ENCODE measurements at regions not wholly inside any gene's neighbourhood (a gene's known extent, or its start where the extent isn't known, plus 50 kb on each side); places are given as distances from the start of the nearest gene placed in this dataset.

DNA sequence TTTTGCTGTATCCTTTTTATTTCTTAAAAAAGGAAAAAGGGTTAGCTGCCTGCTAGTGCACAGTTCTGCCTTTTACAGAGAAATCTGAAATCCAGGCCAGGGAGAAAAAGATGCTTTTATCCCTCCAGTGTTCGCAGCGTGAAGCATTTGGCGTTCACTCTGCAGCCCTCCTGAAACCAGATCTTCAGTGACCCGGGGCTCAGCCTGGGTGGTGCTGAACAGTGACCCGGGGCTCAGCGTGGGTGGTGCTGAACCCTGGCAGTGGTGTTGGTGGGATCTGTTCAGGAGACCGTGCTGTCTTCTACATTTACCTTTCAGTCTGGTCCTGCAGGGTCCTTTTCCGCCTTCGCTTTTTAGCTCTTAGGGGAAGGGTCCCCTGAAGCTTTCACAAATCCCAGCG, 164.7 kb upstream of the KLF6 start:
- intact Hi-C loops (cut with micrococcal nuclease) = loop anchor here (1.0 to 10.0 kb wide), 4 partner anchors 23 to 183 kb away; no protein-coding TSS in a partner anchor

DNA sequence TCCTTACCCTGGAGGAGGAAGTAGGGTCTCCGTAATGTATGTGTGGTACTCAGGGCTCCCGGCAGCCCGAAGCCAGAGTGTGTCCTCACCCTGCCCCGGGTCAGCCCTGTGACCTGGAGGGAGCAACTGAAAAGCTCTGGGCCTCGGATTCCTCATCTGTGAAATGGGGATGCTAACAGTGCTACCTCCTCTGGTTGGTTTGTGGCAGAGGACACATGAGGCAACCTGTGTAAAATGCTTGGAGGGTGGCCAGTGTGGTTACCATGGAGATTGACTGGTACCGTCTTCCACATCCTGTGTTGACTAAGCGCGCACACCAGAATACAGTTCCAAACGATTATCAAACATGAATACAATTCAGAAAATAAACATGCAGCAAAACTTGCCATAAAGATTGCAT, 163.8 kb upstream of the KLF6 start:
- intact Hi-C loops (cut with micrococcal nuclease) = loop anchor here (1.0 to 10.0 kb wide), 4 partner anchors 23 to 183 kb away; no protein-coding TSS in a partner anchor

DNA sequence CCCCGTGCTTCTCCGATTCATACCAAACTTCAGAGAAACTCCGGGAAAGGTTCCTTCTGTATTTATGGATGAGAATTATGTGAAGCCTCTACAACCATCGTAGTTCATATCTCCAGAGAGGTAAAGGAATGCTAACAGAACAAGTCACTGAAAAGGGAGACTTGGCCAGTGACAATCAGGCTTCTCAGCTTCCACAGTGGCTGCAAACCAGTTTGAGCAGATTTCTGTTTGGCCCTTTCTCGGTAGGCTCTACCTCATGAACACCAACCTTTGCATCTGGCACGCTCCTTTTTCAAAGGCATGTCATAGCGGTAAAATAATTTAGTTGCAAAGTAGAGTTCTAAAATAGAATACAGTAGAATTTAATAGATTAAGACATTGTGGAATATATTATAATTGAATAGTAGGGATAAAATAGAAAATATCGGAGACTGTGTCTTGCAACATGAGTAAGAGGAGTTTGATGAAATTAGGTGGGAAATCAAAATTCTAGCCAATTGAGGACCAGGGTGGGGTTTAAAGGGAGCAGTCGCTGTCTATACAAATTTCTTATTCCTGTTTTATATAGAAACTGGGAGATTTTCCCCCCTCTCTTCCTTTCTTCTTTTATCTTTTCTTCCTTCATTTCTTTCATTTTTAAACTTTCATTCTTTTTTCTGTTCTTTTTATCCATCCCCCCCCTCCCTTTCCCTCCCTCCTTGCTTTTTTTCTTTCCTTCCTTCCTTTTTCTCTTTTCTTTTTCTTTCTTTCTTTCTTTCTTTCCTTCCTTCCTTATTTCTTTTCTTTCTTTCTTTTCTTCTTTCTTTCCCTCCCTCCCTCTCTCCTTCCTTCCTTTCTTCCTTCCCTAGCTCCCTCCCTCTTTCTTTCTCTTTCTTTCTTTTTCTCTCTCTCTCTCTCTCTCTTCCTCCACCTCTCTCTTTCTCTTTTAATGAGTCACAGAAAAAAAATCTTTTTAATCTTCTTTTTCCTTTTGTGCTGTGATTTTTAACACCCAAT, 161.5 kb upstream of the KLF6 start:
- intact Hi-C loops (cut with micrococcal nuclease) = loop anchor here (1.0 to 10.0 kb wide), 3 partner anchors 11 to 186 kb away; no protein-coding TSS in a partner anchor

DNA sequence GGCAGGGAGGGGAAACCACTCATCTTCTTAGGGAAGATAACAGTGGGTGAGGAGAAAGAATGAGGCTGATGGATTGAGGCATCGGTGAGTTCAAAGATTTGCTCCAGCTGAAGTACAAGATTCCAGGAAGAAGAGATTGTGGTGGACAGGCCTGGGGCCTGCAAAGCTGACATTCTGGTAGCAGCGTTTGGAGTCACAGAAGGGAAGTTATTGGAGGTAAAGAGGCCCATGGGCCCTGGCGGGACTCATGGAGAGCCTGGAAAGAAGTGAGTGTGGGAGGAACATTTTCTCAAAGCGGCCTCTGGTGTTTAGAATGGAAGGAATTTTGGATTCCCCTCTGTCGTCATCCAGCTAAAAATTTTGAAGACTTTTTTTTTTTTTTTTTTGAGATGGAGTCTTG, 160.0 kb upstream of the KLF6 start:
- intact Hi-C loops (cut with micrococcal nuclease) = loop anchor here (5.0 to 10.0 kb wide), 2 partner anchors 90 to 187 kb away; no protein-coding TSS in a partner anchor

DNA sequence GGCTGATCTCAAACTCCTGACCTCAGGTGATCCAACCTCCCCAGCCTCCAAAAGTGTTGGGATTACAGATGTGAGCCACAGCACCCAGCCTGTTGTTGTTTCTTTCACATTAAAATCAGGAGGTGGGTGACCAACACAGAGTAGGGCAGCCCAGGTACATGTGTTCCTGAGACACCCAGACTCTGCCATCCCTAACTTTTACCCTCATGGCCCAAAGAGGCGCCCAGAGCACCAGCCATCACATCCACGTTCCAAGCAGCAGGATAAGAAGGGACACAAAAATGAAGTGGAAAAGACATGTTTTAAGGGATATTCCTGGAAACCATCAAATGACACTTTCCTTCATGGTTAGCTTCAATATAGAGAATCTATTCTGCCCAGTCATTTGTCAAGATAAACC, 159.6 kb upstream of the KLF6 start:
- intact Hi-C loops (cut with micrococcal nuclease) = loop anchor here (10.0 kb wide), 1 partner anchor 90 kb away; no protein-coding TSS in a partner anchor

DNA sequence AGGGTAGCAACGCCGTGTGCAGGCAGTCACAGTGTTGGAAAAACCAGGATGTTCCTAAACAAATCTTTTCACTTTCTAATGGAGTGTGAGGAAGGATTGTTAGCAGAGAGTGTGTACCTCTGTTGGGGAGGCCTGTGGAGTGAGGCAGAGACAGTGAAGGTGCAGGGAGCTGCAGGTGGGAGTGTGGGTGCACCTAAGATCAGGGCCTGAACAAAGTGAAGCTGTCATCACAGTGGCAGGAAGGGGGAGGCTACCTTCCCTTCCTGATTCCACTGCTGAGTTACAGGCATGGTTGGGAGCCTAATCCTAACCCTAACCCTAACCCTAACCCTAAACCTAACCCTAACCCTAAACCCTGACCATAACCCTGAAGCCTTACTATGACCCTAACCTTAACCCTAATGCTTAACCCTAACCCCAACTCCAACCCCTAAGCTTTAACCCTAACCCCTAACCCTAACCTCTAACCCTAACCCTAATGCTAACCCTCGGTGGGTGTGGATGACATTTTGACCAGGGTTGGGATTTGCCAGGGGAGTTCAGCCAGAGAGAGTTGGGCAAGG, 158.8 kb upstream of the KLF6 start:
- intact Hi-C loops (cut with micrococcal nuclease) = loop anchor here (10.0 kb wide), 1 partner anchor 91 kb away; no protein-coding TSS in a partner anchor

DNA sequence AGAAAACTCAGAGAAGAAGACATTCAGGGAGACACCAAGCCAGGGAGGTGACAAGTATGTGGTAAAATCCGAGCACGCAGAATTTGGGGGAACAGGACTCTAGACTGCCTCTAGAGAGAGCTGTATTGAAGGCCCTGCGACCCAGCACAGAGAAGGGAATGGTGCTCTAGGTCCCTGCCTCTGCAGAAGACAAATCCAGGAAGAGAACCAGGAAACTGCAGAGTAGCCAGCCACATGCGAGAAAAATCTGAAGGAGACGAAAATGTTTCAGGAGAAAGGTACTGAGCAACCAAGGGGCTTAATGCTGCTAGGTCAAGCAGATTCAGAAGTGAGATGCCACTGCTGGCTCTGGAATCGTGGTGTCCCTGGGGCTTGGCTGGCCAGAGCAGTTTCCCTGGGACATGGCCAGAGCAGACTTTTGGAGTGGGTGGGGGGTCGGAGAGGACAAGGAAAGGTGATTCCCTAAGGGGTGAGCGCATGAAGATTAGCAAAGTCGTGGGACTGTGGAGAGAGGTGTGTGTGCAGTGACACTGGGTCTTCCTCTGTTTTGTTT, 158.0 kb upstream of the KLF6 start:
- intact Hi-C loops (cut with micrococcal nuclease) = loop anchor here (10.0 kb wide), 1 partner anchor 92 kb away; no protein-coding TSS in a partner anchor

DNA sequence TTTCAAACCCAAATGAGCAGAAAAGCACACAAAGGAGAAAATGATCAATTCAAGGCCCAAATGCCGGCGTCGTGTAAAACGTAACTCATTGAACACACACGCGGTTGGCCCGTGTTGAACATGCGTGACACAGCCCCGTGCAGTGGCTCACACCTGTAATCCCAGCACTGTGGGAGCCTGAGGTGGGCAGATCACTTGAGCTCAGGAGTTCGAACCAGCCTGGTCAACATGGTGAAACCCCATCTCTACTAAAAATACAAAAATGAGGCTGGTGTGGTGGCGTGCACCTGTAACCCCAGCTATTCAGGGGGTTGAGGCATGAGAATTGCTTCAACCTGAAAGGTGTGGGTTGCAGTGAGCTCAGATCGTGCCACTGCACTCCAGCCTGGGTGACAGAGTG, 156.7 kb upstream of the KLF6 start:
- intact Hi-C loops (cut with micrococcal nuclease) = loop anchor here (10.0 kb wide), 1 partner anchor 93 kb away; no protein-coding TSS in a partner anchor

DNA sequence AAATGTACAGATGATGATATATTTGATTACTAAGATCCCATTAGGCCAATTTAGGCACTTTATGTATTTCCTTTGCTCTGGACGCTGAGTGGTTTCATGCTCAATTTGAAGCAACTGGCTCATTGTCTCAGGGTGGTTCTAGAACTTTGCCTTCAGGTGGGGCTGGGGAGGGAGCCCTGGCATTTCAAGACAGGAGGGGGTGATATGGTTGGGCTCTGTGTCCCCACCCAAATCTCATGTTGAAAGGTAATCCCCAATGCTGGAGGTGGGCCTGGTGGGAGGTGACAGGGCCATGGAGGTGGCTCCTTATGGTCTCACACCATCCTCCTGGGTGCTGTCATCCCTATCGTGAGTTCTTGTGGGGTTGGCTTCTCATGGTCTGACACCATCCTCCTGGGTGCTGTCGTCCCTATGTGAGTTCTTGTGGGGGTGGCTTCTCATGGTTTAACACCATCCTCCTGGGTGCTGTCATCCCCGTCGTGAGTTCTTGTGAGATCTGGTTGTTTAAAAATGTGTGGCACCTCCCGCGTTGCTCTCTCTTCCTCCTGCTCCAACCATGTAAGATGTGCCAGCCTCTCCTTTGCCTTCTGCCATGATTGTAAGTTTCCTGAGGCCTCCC, 151.5 kb upstream of the KLF6 start:
- intact Hi-C loops (cut with micrococcal nuclease) = loop anchor here (5.0 kb wide), 1 partner anchor 44 kb away; no protein-coding TSS in a partner anchor

DNA sequence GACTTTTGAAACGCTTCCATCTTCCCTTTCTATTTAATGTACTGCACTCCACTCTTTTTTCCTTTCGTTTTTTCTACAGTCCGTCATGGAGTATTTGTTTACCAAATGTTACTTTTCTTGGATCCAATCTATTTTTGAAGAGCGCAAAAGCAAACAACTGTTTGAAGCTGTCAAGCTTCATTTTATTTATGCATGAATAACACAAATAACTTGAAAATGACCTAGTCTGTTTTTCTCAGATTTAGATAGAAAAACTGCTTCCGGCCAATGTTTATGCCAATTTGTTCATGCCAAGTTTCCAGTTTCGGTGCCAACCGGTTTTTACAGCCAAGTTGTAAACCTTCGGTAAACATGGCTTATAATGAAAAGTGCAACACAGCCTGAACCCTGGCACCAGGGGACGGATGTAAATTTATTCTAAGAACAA, 150.9 kb upstream of the KLF6 start:
- intact Hi-C loops (cut with micrococcal nuclease) = loop anchor here (1.0 to 5.0 kb wide), 4 partner anchors 10 to 153 kb away; no protein-coding TSS in a partner anchor

DNA sequence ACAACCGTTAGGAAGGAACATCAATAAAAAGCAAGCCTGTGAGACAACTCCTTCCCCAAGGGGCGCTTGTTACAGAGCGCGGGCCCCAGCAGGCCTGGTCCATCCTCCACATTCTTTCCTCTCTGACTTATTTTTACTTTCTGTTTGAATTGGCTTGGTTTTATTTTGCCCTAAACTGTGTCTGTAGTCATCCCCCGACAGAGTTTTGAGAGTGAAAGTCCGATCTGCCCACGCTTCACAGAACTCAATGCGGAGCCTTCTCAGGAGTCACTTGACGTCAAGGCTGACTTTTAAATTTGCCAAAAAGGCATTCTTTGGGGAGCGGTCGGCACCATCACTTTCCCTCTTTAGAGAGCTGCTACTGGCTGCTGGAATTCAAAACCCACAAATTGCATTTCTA, 150.1 kb upstream of the KLF6 start:
- intact Hi-C loops (cut with micrococcal nuclease) = loop anchor here (1.0 to 5.0 kb wide), 4 partner anchors 11 to 152 kb away; no protein-coding TSS in a partner anchor

DNA sequence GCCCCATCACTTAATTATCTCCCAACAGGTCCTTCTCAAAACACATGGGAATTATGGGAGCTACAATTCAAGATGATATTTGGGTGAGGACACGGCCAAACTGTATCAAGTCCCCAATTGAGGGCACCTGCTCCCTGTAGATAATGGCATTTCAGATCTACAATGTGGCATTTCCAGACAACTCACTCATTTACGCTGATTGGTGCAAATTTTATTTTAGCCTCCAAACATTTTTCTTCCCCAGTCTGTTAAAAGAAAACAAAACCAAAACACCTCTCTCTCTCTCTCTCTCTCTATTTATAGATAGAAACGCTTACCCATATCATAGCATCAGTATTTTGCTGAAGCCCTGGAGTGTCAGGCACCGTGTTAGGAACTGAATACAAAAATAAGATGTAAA, 148.7 kb upstream of the KLF6 start:
- intact Hi-C loops (cut with micrococcal nuclease) = loop anchor here (2.0 to 5.0 kb wide), 3 partner anchors 39 to 199 kb away; no protein-coding TSS in a partner anchor

DNA sequence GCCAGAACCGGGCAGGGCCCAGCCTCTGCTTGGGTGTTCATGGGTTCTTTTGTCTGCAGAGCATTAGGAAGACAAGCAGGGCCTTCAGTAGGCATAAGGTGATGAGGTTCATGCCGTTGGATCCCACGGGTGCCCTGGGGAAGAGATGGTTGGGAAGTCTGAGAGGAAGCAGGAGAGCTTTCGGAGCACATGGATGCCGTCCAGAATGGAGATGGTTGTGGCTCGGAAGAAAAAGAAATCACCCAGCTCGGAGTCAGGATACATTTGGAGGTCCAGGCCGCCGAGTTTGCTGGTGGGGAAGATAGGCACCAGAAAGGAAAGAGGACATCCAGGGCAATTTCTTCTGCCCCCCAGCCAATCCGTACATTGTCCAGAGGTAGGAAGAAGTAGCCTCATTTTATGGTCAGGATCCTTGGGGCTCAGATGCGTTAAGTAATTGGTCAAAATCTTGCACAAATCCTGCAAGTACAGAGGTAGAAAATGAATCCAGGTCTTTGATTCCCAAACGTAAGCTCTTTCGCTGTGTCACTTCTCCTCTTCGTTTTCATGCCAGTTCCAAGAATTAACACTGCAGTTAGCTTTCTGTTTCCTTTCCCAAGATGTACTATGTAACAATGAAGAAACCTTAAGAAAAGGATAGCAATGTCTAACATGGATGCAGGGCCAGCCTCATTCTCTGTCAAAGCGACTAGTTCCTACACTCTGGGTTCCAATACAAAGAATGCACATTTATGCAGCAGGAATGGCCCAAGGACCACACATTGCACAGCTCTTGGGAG, 147.8 kb upstream of the KLF6 start:
- intact Hi-C loops (cut with micrococcal nuclease) = loop anchor here (5.0 kb wide), 1 partner anchor 200 kb away; no protein-coding TSS in a partner anchor

DNA sequence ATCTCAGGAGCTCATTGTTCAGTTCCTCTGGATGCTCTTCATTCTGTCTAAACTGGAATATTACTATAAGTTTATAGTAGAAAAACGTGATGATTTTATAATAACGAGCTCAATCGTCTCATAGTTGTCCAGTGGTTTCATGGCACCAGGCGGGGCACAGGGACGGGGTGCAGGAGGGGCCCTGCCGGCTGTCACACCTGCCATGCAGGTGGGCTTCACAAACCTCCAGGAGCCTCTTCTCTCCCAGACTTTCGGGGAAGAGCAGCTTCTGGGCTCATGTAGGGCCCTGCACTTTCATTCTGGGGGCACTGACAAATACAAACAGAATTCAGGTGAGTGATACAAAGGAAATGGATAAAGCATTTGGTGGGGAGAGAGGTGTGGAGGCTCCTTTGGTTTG, 146.9 kb upstream of the KLF6 start:
- intact Hi-C loops (cut with micrococcal nuclease) = loop anchor here (5.0 kb wide), 1 partner anchor 200 kb away; no protein-coding TSS in a partner anchor

DNA sequence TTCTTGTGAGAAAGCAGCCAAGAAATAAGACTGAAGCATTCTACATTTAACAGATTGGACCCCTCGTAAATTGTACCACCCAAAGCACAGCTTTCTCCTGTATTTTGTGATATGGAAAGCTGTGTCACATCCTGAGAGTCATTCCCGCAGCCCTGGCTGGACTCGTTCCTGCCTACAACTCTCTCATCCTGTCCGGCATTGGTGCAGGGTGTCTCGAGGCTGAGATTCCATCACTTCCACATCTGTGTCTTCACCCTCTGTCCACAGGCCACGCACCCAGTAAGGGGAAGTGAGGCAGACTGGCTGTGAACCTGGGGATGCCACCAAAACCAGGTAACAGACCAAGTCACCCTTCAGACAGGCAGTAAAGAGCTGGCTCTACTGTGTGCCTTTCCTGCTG, 146.2 kb upstream of the KLF6 start:
- intact Hi-C loops (cut with micrococcal nuclease) = loop anchor here (5.0 kb wide), 1 partner anchor 201 kb away; no protein-coding TSS in a partner anchor

DNA sequence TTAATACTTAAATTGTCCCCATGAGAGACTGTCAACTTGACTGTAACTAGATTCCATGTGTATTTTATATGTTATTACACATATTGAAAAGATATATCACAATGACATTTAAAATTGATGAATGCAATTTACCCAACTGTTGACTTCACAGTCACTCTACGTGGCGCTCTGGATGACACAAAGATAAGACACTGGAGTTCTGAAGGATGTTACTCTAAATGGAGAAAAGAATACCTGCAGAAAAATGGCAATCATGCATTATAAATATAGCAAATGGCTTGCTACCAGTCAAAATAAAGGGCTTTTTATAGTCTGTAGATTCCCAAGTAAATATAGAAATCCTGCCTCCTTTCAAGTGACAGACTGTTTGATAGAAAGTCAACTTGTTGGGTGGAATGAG, 143.6 kb upstream of the KLF6 start:
- intact Hi-C loops (cut with micrococcal nuclease) = no loop called here

DNA sequence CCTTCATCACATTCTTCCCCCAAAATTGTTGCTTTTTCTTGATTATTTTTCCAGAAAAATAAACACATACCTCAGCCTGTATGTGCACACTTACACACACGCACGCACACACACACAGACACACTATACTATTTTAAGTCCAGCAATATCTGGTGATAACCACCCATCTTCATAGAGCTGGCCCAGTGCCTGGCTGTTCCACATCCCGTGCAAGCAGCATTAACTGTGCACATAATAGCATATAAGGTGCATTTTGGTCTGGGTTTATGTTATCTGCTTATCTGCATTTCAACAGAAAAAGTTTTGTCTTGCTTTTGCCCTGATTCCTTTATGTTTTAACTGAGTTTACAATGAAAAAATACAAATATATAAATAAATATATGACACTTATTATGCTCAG, 143.1 kb upstream of the KLF6 start:
- intact Hi-C loops (cut with micrococcal nuclease) = no loop called here

DNA sequence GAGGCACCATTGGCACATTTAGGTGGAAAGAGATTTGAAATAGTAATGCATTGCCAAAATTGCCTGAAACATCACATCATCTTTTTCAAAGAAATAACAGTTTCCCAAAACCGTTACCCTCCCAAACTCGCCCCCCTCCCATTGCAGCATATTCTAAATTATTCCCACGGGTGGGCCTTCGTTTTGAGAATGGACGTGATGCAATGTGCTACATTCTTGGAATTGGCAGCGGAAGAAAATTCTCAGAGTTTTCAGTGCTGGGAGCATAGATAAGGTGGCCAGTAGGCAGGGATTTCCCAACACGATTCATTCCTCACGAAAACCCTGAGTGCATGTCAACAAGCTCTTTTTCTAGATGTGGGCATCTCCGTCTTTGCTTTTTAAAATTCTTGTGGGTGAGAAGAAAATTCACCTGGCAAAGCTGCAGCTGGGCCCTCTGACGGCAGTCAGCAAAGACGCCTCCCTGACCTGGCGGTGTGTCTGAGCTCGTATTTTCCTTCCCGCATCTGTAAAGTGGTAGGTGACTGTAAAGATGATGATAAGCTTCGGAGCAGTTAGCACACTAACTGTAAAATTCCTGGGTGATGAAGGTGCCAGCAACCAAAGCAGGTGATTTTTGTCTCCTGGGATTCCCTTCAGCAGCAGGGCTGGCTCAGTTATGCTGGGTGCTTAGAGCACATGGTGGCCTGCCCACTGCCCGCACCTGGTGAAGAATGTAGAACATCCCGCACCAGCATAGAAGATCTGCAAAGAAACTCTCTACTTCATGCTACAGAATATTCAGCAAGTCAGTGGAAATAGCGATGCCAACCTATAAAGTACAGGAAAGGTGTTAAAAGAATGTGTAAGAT, 141.9 kb upstream of the KLF6 start:
- intact Hi-C loops (cut with micrococcal nuclease) = no loop called here

DNA sequence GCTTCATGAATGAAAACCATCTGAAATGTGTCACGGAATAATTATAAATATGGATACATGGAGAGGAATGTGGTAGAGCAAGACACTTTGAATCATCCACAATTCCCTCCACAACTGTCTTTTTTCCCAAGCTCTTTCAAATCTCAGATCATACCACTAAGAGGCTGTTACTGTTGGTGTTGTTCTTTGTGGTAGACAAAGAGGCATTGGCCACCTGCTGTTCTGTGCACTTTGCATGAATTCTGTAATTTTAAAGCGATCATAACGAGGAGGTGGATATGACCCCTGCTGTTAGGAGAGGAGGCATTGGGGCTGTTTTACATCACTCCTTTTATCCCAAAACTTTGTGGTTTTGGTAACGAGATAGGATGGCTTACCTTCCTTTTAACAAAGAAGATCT, 141.2 kb upstream of the KLF6 start:
- intact Hi-C loops (cut with micrococcal nuclease) = no loop called here
